ENCODE measurements at regions not wholly inside any gene's neighbourhood (a gene's known extent, or its start where the extent isn't known, plus 50 kb on each side); places are given as distances from the start of the nearest gene placed in this dataset.

DNA sequence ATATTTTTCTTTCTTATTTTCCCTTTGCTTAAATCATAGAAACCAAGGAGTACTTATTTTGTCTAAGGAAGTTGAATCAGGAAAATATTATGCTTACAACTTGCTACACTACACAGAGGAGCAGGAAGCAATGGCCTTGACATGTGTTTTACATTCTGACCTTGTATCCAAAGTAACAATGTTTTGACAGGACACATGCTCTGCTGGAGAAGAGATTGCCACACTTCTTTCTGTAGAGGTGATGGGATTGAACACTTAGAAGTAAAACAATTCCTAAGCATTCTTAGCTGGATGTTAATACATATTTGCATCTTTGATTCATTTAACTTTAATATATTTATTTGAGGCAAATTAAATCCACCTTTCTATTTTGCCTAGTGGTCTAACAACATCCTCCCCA is 929.1 kb downstream of the DSC3 start:
- no peaks in the 10 kb centered on the region for H3K4me1 ChIP-seq (ENCODE audit: control insufficient read depth in 5 of 5, insufficient read depth in 5 of 5, low read length in 5 of 5)
- H3K9me3 ChIP-seq (ENCODE audit: control insufficient read depth in 4 of 4, insufficient read depth in 3 of 4, low read length in 3 of 4), result peaks cover 0 to 2% (median 0%) of the 10 kb centered on the region in 4 donors
- DNase-seq (peak in 1 of 3 donors; percentile 11), ATAC-seq (ENCODE audit: insufficient read depth, low FRiP score) (no peak)
- H3K4me3 ChIP-seq, result no peak overlapping the region
- H3K27ac ChIP-seq (ENCODE audit: low read depth in 1 of 2, low read length in 1 of 2), result no peak overlapping the region
- H3K27me3 ChIP-seq (ENCODE audit: control insufficient read depth in 3 of 3, insufficient read depth in 3 of 3, low read length in 2 of 3), result no peaks in the 10 kb centered on the region
- TF ChIP-seq CTCF (IDR thresholded peaks at IDR 0.05; ENCODE audit: control extremely low read depth, extremely low read depth), result no peak
- no peak overlapping the region for H3K9ac ChIP-seq (ENCODE audit: insufficient read depth in 1 of 2, low read length in 2 of 2)
- no peaks in the 10 kb centered on the region for H3K36me3 ChIP-seq (ENCODE audit: control insufficient read depth in 4 of 4, insufficient read depth in 4 of 4, low read length in 4 of 4)

DNA sequence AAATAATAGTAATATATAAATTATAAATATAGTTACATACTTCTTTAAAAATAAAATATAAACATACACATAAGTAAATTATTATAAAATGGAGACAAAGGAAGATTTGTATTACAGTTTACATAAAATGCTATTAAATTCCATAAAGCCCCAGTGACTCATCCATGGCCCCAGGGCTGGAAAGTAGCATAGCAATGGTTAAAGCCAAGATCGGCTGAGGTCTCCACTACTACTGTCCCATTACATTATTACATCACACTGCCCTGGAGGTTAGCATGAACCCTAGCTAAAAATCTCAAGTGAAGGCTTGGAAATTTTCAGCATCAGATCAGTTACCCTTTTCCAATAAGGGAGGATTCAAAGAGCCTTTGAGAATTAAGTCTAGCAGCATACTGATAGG is 936.2 kb downstream of the DSC3 start:
- no peak for ATAC-seq (ENCODE audit: insufficient read depth, low FRiP score)
- H3K9me3 ChIP-seq (ENCODE audit: control insufficient read depth in 4 of 4, insufficient read depth in 3 of 4, low read length in 3 of 4), result no peaks in the 10 kb centered on the region
- H3K4me1 ChIP-seq (ENCODE audit: control insufficient read depth in 5 of 5, insufficient read depth in 5 of 5, low read length in 5 of 5), result no peaks in the 10 kb centered on the region
- no peak overlapping the region for H3K4me3 ChIP-seq
- H3K9ac ChIP-seq (ENCODE audit: insufficient read depth in 1 of 2, low read length in 2 of 2), result no peak overlapping the region
- 80 to 89% methylated on average over 1 of the region's 1 CpG for WGBS, 2 donors
- H3K27ac ChIP-seq (ENCODE audit: low read depth in 1 of 2, low read length in 1 of 2), result no peak overlapping the region
- no peaks in the 10 kb centered on the region for H3K36me3 ChIP-seq (ENCODE audit: control insufficient read depth in 4 of 4, insufficient read depth in 4 of 4, low read length in 4 of 4)
- DNase-seq, result no peak
- TF ChIP-seq CTCF (IDR thresholded peaks at IDR 0.05; ENCODE audit: control extremely low read depth, extremely low read depth), result no peak
- H3K27me3 ChIP-seq (ENCODE audit: control insufficient read depth in 3 of 3, insufficient read depth in 3 of 3, low read length in 2 of 3), result no peaks in the 10 kb centered on the region

GRCh38 chr18:30103881-30104280 is 938.7 kb downstream of the DSC3 start:
- DNase-seq, result no peak
- Histone ChIP-seq H3K27me3 (ENCODE audit: control insufficient read depth in 3 of 3, insufficient read depth in 3 of 3, low read length in 2 of 3) (no peaks in the 10 kb centered on the region), H3K9ac (ENCODE audit: insufficient read depth in 1 of 2, low read length in 2 of 2) (no peak overlapping the region), H3K9me3 (ENCODE audit: control insufficient read depth in 4 of 4, insufficient read depth in 3 of 4, low read length in 3 of 4) (peaks cover 0 to under 1% (median 0%) of the 10 kb centered on the region in 4 donors), H3K4me1 (ENCODE audit: control insufficient read depth in 5 of 5, insufficient read depth in 5 of 5, low read length in 5 of 5) (no peaks in the 10 kb centered on the region), H3K27ac (ENCODE audit: low read depth in 1 of 2, low read length in 1 of 2) (no peak overlapping the region), H3K36me3 (ENCODE audit: control insufficient read depth in 4 of 4, insufficient read depth in 4 of 4, low read length in 4 of 4) (no peaks in the 10 kb centered on the region), H3K4me3 (no peak overlapping the region)
- WGBS, 2 donors, result 65 to 68% methylated on average over 2 of the region's 2 CpGs
- TF ChIP-seq CTCF (IDR thresholded peaks at IDR 0.05; ENCODE audit: control extremely low read depth, extremely low read depth), result no peak
- no peak for ATAC-seq (ENCODE audit: insufficient read depth, low FRiP score)

GRCh38 chr18:30096796-30097195 is 945.7 kb downstream of the DSC3 start:
- 90 to 97% methylated on average over 1 of the region's 1 CpG for whole genome bisulfite sequencing, 2 donors
- no peak for DNase-seq
- ATAC-seq (ENCODE audit: insufficient read depth, low FRiP score), result no peak
- no peaks in the 10 kb centered on the region for H3K4me1 ChIP-seq (ENCODE audit: control insufficient read depth in 5 of 5, insufficient read depth in 5 of 5, low read length in 5 of 5)
- H3K27ac ChIP-seq (ENCODE audit: low read depth in 1 of 2, low read length in 1 of 2), result no peak overlapping the region
- no peak overlapping the region for H3K9ac ChIP-seq (ENCODE audit: insufficient read depth in 1 of 2, low read length in 2 of 2)
- no peak overlapping the region for H3K4me3 ChIP-seq
- no peak for TF ChIP-seq CTCF (IDR thresholded peaks at IDR 0.05; ENCODE audit: control extremely low read depth, extremely low read depth)
- no peaks in the 10 kb centered on the region for H3K36me3 ChIP-seq (ENCODE audit: control insufficient read depth in 4 of 4, insufficient read depth in 4 of 4, low read length in 4 of 4)
- H3K9me3 ChIP-seq (ENCODE audit: control insufficient read depth in 4 of 4, insufficient read depth in 3 of 4, low read length in 3 of 4), result peaks cover 0 to 1% (median 0%) of the 10 kb centered on the region in 4 donors
- H3K27me3 ChIP-seq (ENCODE audit: control insufficient read depth in 3 of 3, insufficient read depth in 3 of 3, low read length in 2 of 3), result no peaks in the 10 kb centered on the region

Data from lung (tissue), 11 donors.